ENCODE measurements at regions not wholly inside any gene's neighbourhood (a gene's known extent, or its start where the extent isn't known, plus 50 kb on each side); places are given as distances from the start of the nearest gene placed in this dataset.

DNA sequence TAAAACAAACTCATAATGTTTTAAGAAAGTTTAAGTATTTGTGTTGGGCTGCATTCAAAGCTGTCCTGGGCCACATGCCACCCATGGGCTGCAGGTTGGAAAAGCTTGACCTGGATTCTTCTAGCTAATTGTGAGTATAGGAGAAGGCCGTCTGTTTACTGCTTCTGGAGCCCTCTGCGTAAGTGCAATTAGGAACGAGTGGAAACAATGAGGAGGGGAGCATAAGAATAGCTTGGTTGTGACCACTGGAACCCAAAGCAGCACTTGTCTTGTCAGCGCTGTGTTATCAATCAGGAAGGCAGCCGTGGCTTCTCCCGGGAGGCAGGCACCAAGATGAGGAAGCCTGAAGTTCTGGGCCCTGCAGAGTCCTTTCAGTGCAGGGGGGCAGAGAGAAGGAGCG lies 110.4 kb upstream of the MBNL2 start:
- no peak for DNase-seq (ENCODE audit: low read depth)

DNA sequence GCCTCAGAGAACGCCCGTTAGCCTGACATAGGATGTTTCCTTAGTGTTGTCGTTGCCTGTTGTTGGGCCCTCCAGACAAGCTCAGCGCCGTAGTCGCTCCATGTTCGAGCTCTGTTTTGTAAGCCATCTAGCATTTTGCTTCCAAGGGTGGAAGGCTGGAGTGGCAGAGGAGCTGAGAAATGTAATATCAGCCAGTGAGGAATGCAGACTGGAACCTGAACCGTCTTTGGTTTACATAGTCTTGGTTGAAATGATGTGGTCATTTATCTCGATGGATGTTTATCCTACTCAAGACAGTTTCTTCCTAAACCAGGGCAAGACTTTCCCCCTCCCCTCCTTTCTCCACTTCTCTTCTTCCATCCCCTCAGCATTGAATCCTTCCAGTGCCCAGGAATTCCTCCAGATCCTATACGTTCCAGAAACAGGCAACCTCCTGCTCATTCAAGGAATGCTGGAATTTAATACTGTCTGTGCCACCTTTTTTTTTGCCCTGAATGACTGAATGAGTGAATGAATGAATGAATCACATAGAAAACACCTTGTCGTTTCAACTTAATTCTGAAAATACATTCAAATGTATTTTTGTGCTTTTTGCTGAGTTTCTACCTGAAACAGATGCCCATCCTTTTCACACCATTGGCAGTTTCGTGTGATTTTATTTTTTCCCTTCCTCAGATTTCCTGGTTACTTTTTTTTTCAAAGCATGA lies 109.5 kb upstream of the MBNL2 start:
- no peak for DNase-seq (ENCODE audit: low read depth)

DNA sequence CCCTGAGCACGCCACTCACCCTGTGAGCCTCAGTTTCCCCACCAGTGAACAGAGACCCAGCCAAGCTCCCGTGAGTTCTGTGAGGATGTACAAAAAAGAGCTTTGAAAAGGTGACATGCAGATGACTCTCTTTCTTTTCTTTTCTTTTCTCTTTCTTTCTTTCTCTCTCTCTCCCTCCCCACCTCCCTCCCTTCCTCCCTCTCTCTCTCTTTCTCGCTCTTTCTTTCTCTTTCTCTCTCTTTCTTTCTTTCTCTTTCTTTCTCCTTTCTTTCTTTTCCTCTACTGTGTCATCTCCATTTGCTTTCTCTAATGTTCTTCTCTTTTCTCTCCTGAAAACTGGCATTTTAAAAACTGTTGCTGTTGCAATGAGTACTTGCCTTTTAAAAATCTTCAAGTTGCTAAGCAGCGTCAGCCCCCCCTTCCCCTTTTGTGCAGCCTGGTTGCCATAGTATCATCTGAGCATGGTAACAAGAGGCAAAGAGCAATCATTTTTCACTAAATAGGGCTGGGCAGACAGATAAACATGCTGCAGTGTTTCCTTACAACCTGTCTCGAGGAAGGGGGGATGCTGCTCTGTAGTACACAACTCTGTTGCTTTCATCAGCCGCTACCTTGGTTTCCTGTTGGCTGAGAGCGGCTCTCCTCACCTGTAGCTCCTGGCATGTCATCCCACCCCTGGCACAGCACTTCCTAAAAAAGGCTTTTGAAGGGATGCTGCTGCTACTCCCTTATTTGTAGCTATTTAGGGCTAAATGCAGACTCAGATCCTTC lies 108.7 kb upstream of the MBNL2 start:
- no peak for DNase-seq (ENCODE audit: low read depth)

DNA sequence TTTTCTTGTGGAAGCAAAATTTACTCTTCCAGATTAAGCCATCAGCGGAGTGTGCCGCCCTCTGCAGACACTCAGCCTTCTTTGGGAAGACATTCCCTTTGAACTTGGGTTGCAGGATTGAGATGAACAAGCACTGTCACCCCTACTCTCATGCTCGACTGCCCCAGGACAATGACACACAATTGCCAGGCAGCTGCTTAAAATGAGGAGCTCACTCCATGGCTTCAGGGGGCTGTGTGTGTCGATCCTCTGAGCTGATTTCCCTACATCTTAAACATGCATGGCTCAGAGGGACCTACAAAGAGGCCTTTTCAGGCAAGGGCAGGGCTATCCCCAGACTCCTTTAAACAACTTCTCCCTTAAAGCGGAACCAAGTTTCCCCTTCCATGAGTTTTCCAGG lies 107.5 kb upstream of the MBNL2 start:
- DNase-seq (ENCODE audit: low read depth): no peak

DNA sequence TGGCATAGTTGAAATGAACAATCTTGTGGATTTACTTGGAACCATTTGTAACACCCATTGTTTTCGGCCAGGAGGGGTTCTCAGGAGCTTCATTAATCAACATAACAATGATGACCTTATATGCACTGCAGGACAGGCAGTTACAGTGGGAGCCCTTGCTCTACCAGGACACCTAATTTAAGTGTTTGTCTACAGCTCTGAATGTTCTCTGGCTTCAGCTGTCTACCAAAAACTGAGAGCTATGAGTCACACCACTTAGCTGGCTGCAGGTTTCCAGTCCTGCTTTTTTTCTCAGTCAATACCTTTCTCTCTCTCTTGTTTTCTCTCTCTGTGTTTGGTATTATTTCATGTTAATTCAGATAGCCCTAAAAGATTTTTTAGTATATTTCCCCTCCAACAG lies 105.4 kb upstream of the MBNL2 start:
- DNase-seq (ENCODE audit: low read depth): no peak

DNA sequence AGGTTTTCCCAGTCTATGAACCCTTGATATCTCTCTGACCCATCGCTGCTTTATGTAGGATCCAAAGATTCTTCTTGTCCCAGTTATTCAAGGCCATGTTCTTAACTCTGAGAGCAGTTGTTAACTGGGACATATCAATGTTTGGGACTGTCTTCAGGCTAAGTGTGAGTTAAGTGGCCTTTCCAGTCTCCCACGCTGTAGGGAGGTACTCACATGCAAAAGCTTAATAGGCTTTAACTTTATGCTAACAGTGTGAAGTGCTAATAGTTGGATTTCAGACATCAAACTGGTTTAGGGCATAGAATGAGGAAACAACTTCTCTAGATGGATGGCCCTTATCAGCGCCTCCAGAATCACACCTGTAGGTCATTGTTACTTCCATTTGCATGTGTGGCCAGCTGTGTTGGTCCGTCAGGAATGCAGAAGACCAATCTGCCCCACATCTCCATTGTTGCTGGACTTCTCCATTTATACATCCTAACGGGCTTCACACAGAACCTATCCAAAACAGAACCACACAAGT lies 104.7 kb upstream of the MBNL2 start:
- DNase-seq (ENCODE audit: low read depth): no peak

DNA sequence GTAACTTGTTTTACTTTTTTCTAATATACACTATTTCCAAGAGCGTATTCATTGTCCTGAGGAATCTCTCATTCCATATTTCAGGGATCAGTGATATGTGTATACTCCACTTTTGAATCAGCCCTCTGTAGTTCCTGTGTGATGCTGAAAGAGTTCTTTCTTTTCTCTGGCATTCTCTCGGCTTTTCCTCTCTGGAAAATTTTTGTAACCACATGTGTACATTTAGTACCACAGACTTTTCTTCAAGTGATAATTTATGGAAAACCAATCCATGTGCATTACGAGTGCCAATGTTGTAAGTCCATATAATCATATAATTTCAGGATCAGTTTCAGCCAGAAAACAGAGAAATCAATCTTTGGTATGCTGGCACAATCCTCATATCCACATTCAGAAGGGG lies 102.2 kb upstream of the MBNL2 start:
- no peak for DNase-seq (ENCODE audit: low read depth)

DNA sequence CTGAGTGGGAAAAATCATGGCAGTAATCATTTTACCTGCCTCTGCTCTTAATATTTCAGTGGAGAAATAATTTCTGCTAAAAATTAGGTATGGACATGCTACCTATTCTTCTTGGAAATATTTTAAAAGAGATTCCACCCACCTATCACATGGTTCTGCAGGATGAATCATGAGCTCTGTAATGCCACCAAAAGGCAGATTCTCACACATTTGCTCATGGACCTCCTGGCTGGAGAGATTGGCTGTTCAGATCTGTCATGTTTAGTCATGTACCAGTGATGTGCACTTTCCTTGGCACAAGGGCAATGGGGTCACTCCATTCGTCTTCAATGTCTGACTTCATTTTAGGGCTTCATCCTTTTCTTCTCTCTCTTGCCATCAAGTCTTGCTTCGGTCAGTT lies 101.8 kb upstream of the MBNL2 start:
- DNase-seq (ENCODE audit: low read depth): no peak

DNA sequence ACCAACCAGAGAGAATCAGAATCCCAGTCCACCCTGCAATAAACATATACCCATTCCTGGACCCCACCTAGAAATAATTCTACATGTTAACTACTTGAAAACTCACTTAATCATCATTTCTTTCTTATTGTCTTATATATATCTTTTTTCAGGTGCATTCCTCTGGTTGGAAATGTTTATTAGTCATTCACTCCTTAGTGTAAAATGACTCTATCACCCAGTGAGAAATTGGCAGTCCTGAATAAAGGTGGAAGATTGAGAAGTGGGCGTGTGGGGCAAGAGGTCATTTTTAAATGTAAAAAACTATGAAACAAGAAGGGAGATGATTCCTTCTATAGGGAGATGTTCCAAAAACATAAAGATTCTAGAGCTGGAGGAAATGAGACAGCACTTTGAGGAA lies 101.2 kb upstream of the MBNL2 start:
- no peak for DNase-seq (ENCODE audit: low read depth)

DNA sequence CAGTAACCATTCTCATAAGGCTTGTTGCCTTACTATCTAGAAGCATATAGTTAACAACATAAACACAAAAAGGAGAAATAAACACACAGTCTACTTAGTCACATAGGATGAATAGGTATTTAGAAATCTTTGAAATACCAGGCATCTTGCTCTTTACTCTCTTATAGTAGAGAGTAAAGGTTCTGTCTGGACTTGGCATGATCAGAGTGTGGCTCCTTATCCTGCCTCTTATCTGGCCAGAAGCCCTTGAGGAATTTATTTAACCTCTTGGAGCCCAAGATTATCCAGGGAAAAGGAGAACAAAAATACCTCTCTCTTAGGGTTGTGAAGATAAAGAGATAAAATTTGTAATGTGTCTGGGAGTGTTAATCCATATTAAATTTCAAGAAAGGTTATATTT lies 100.2 kb upstream of the MBNL2 start:
- no peak for DNase-seq (ENCODE audit: low read depth)

DNA sequence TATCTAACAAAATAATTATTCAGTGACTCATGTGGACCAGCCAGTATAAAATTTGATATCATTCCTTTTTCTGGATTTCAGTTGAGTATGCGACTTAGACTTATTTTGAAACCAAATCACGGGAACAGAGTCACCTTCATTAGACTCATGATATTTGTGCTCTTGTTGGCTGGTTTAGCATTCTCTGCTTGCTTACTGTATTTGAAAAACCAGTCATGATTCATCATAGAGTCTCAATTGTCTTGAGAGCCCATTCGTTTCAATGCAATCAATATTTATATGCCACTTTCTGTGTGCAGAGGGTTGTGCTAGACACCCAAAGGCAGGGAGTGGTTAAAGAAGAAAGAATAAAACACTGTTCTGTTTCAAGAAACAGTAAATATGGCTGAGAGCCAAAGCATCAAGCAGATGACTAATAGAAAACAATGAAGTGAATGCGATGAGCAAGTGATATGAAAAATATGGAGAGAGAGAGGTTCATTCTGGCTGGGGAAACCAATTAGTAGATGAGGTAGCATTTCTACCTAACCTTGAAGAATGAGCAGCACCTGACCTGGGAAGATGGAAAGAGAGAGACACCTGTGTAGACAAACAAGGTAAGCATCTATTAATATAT lies 99.6 kb upstream of the MBNL2 start:
- no peak for DNase-seq (ENCODE audit: low read depth)

DNA sequence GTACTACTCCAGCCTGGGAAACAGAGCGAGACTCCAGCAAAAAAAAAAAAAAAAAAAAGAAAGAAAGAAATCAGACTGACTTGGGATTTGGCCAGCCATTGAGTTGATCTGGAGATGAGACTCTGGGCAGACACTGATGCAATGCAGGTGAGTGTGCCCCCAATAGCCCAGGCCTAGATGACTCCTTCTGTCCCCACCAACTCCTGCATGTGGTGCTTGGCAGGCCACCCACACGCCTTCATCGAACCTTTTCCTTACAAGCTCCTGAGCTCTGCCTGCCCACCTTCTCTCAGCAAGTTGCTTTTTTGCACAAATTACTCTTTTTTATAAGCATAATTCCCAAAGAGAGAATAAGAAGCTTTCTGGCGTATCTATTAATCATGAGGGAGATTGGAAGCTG lies 97.9 kb upstream of the MBNL2 start:
- no peak for DNase-seq (ENCODE audit: low read depth)

DNA sequence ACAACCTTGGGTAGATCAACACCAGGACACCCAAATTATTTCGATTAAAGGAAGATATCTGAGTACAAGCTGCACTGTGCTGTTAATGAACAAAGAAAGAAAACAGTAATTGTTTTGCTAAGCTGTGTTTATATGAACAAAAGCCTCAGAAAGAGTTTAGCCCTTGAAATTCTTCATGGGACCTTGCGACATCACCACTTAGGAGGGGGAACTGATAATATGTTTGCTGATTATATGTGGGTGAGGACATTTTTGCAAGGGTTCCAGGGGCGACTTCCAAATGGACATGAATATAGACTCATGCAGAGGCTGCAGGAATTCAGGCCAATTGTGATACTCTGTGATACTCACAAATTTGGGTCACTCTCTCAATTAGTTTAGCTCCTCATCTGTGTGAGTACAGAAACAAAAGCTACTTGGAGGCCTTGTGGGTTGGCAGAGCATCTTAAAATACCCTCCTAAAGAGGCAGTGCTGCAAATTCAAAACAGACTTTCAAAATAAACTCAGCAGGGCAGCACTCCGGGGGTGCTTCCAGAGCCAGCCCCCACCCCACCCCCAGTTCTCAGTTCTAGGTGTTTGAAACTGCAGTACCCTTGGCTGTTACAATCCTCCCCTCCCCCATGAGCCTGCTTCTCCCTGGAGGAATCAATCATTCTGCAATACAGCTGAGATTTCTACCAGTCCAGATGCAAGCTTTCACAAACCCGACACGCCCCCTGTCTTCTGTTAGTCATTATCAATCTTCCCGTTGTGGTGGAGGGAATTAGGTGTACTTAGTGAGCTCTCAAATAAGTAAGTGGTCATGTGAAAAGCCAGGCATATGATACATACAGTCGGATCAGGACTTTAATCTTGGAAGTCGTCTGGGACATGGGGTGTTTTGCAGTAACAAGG lies 97.0 kb upstream of the MBNL2 start:
- DNase-seq (ENCODE audit: low read depth): no peak

DNA sequence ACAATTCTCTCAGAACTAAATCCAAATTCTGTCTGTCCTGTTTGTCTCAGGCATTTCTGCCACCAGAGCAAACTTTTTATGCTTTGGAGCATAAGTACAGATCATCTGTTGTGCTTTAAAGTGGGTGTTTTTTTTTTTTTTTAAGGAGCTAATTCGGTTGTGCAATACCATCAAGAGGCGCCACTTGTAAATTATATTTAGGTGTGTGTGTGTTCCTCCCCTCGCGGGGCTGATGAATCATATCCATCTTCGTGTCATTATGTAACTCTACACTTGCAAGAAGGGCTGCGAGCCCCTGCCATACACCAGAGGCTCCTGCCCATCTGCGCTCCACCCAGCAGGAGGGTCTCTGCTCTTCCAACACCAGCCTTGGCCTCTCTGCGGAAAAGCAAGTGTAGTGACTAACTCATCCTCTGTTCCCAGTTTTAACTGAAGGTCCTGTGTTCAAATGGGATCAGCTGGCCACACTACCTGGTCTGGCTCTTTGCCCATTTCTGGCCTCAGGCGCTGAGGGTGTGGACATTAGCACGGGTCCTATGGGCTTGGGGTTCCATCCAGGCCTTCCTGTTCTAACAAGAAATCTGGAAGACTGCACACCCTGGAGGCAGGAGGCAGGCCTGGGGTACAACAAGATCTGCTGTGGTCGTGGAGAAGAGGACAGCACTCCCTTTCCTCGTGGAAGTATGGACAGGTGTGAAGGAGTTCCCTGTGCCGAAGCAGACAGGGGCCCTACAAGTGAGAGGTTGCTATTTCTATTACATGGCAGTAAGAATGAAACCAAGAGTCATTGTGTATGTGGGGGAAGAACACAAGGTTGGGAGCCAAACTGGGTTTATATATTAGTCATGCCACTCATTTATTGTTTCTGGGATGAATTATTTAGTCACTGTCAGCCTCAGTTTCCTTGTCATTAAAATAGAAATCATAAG lies 96.1 kb upstream of the MBNL2 start:
- no peak for DNase-seq (ENCODE audit: low read depth)

DNA sequence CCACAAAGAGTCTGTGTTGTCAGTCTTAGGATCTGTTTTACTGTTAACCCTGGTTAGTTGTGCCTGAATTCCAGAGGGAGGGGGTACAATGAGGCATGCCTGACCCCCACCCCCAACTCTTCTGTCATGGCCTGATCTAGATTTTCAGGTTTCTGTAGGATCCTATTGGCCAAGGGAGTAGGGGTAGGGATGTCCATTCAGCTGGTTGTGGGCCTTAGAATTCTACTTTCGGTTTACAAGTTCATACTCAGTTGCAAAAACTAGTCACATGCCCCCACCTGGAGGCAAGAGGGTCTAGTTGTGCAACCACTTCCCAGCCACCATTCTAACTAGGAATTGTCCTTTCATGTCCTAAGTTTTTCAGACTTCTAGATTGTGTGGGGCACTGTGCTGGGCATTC lies 94.3 kb upstream of the MBNL2 start:
- DNase-seq (ENCODE audit: low read depth): no peak

DNA sequence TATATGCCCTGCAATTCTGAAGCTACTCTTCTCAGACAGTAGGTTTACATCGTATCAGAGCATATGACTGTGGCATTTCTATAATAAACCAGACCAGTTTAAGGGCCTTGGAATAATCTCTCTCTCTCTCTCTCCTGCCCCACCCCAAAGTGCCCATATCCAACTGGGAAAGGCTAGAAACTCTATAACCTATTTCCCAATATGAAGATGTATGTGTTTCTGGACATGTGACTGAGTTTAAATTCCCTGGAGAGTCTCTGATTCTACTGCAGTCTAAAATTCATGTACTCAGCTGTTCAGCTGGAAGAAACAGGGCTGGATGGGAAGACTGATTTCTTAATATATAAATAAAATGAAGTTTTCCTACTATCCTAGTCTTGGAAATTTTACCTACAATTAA lies 91.9 kb upstream of the MBNL2 start:
- no peak for DNase-seq (ENCODE audit: low read depth)

DNA sequence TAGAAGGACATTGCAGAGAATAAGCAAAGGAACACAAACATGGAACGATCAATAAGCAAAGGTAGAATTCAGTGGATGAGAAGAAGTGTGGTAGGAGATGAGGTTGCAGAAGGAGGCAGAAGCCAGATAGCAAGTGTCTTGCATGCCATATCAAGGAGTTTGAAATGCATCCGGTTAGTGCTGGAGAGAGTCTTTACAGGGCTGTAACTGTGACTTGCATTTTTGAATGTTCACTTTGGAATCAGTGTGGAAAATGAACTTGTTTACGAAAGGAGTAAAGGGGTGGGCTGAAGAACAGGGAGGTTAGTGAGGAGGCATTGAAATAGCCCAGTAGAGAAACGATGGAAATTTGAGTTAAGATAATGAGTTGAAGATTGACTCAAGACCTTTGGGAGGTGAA lies 90.7 kb upstream of the MBNL2 start:
- no peak for DNase-seq (ENCODE audit: low read depth)

DNA sequence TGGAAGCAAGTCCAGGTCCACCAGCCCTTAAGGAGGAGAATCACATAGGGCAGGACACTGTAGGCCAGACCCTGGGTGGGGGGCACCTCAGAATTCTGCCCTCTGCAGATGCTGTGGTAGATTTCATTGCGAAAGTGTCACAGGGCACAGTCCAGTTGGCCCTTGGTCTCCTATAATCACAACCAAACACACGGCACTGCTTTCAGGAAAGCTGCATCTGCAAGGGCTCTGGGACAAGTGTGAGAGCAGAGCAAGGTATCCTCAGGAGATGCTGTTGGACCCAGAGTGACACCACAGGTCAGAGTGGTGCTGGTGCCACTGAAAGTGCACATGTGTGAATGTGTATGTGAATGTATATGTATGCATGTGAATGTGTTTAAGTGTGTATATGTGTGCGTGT lies 88.6 kb upstream of the MBNL2 start:
- no peak for DNase-seq (ENCODE audit: low read depth)

DNA sequence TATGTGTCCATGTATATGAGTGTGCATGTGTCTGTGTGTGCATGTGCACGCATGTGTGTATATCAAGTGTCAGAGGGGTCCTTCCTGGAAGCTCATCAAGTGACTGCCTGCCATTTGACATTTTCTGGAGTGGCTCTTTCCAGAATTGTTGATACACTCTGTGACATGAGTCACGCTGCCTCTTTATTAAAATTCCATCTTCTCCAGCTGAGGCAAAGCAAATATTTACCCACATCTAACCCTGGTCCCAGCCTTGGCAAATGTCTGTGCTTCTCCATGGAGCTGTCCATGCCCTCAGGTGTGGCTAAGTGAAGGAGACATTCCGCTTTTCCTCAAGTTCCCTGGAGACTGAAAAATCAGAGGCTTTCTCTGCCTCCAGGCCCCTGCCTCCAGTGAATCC lies 88.2 kb upstream of the MBNL2 start:
- no peak for DNase-seq (ENCODE audit: low read depth)

DNA sequence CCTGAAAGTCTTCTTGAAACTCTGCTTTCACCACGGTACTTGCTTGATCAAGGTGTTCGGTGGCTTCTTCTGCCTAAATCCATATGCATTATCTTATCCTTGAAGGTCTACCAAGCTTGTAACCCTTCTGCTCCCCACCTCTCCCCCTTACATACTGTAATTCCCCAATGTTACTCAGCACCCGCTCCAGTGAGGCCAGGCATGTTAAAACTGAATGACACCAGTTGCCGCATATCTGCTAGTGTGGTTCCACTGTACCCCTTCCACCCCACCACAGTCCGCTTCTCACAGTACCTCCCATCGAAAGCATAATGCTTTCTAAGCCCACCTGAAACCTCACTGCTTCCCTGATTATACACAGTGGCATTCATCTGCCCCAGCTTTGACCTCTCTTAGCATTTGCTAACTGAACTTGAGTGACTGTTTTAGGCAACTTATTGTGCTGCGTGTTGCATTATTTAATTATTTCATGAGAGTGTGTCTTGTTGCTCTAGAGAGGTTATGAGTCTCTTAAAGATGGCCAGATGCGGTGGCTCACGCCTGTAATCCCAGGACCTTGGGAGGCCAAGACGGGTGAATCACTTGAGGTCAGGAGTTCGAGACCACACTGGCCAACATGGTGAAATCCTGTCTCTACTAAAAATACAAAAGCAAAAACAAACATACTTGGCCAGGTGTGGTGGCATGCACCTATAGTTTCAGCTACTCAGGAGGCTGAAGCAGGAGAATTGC lies 87.6 kb upstream of the MBNL2 start:
- no peak for DNase-seq (ENCODE audit: low read depth)
